ENCODE measurements at regions not wholly inside any gene's neighbourhood (a gene's known extent, or its start where the extent isn't known, plus 50 kb on each side); places are given as distances from the start of the nearest gene placed in this dataset.

GRCh38 chr12:42776396-42776795 is 186.8 kb upstream of the PRICKLE1 start:
- TF ChIP-seq CTCF (conservative IDR thresholded peaks at IDR 0.05 in 1 of 2, IDR thresholded peaks at IDR 0.05 in 1 of 2; ENCODE audit: low read depth in 1 of 2, low read length in 2 of 2), result no peak
- no peak for TF ChIP-seq EZH2 (IDR thresholded peaks at IDR 0.05; ENCODE audit: low read length, missing control alignments)

Measured in fibroblast of lung (primary cell).